ENCODE measurements at regions not wholly inside any gene's neighbourhood (a gene's known extent, or its start where the extent isn't known, plus 50 kb on each side); places are given as distances from the start of the nearest gene placed in this dataset.
"Not testable (repeated sequence)": the region's sequence is repeated elsewhere in the genome, so short reads cannot be mapped to it uniquely, and the experiment has no call there.

GRCh38 chr1:245074232-245074747, 80.5 kb upstream of the KIF26B start:
- H3K9me3 ChIP-seq: no peaks in the 10 kb centered on the region
- intact Hi-C loops (cut with DNase I; ENCODE audit: low total_unique reads): no loop called here
- peak in 1 of 2 donors; percentile 20 for DNase-seq
- no peak overlapping the region for H3K27ac ChIP-seq
- H3K4me3 ChIP-seq: no peak overlapping the region
- 43 to 53% (median 43%) methylated on average over 6 of the region's 6 CpGs for WGBS, 5 donors
- H3K27me3 ChIP-seq: no peaks in the 10 kb centered on the region
- H3K36me3 ChIP-seq: no peaks in the 10 kb centered on the region
- TF ChIP-seq CTCF (IDR thresholded peaks at IDR 0.05): no peak
- TF ChIP-seq POLR2A (IDR thresholded peaks at IDR 0.05): no peak
- no peak for TF ChIP-seq EP300 (IDR thresholded peaks at IDR 0.05)
- no peaks in the 10 kb centered on the region for H3K4me1 ChIP-seq

- intact Hi-C loops (cut with DNase I; ENCODE audit: low total_unique reads): no loop called here
- TF ChIP-seq POLR2A (IDR thresholded peaks at IDR 0.05) (no peak), CTCF (IDR thresholded peaks at IDR 0.05) (no peak), POLR2AphosphoS5 (IDR thresholded peaks at IDR 0.05) (no peak), EP300 (IDR thresholded peaks at IDR 0.05) (no peak)
- Histone ChIP-seq H3K4me3 (no peak overlapping the region), H3K4me1 (no peaks in the 10 kb centered on the region), H3K9me3 (no peaks in the 10 kb centered on the region), H3K36me3 (no peaks in the 10 kb centered on the region), H3K27me3 (no peaks in the 10 kb centered on the region), H3K27ac (no peak overlapping the region)
- 94 to 98% (median 96%) methylated on average over 10 of the region's 10 CpGs for WGBS, 5 donors
- no peak for DNase-seq
These were observed 83.8 kb upstream of the KIF26B start for GRCh38 chr1:245070836-245071615.

- Histone ChIP-seq H3K27me3 (no peaks in the 10 kb centered on the region), H3K36me3 (peaks cover 0 to 18% (median 3%) of the 10 kb centered on the region in 4 donors), H3K4me3 (no peak overlapping the region), H3K9me3 (no peaks in the 10 kb centered on the region), H3K27ac (no peak overlapping the region), H3K4me1 (no peaks in the 10 kb centered on the region)
- no peak for TF ChIP-seq POLR2AphosphoS5 (IDR thresholded peaks at IDR 0.05)
- TF ChIP-seq EP300 (IDR thresholded peaks at IDR 0.05): no peak
- no peak for TF ChIP-seq POLR2A (IDR thresholded peaks at IDR 0.05)
- no peak for TF ChIP-seq CTCF (IDR thresholded peaks at IDR 0.05)
- 85 to 92% (median 89%) methylated on average over 5 of the region's 5 CpGs for WGBS, 5 donors
- no peak for DNase-seq
- intact Hi-C loops (cut with DNase I; ENCODE audit: low total_unique reads): no loop called here
These were observed 87.5 kb upstream of the KIF26B start for GRCh38 chr1:245067257-245067656.

GRCh38 chr1:245062741-245063305, 92.0 kb upstream of the KIF26B start:
- no peak for DNase-seq
- intact Hi-C loops (cut with DNase I; ENCODE audit: low total_unique reads): no loop called here
- Histone ChIP-seq H3K36me3 (peaks cover 0 to 18% (median 3%) of the 10 kb centered on the region in 4 donors), H3K4me1 (peaks cover 0 to 14% (median 13%) of the 10 kb centered on the region in 4 donors), H3K4me3 (no peak overlapping the region), H3K9me3 (no peaks in the 10 kb centered on the region), H3K27me3 (no peaks in the 10 kb centered on the region), H3K27ac (no peak overlapping the region)
- no peak for TF ChIP-seq CTCF (IDR thresholded peaks at IDR 0.05)
- TF ChIP-seq POLR2A (IDR thresholded peaks at IDR 0.05): no peak
- no peak for TF ChIP-seq EP300 (IDR thresholded peaks at IDR 0.05)
- TF ChIP-seq POLR2AphosphoS5 (IDR thresholded peaks at IDR 0.05): no peak
- 84 to 95% (median 92%) methylated on average over 5 of the region's 5 CpGs for WGBS, 5 donors

- intact Hi-C loops (cut with DNase I; ENCODE audit: low total_unique reads); H3K27ac ChIP-seq; H3K27me3 ChIP-seq; H3K9me3 ChIP-seq; DNase-seq; H3K4me3 ChIP-seq: not testable (repeated sequence)
- Histone ChIP-seq H3K36me3 (peaks cover 0 to 18% (median 3%) of the 10 kb centered on the region in 4 donors), H3K4me1 (peaks cover 0 to 14% (median 13%) of the 10 kb centered on the region in 4 donors)
- 85 to 95% (median 92%) methylated on average over 4 of the region's 4 CpGs for WGBS, 5 donors
These were observed 93.0 kb upstream of the KIF26B start for GRCh38 chr1:245061808-245062207.

Measured in stomach (tissue), 8 donors.